NCI-H128 (cell line): ENCODE measurements at regions not wholly inside any gene's neighbourhood (a gene's known extent, or its start where the extent isn't known, plus 50 kb on each side); places are given as distances from the start of the nearest gene placed in this dataset.
"Not testable (repeated sequence)": the region's sequence is repeated elsewhere in the genome, so short reads cannot be mapped to it uniquely, and the experiment has no call there.

Experiments used
- DNase-seq: peaks from one replicate; lab custom pipeline; 2025; ENCODE audit not compliant: unreplicated experiment; lab: John Stamatoyannopoulos, UW

DNA sequence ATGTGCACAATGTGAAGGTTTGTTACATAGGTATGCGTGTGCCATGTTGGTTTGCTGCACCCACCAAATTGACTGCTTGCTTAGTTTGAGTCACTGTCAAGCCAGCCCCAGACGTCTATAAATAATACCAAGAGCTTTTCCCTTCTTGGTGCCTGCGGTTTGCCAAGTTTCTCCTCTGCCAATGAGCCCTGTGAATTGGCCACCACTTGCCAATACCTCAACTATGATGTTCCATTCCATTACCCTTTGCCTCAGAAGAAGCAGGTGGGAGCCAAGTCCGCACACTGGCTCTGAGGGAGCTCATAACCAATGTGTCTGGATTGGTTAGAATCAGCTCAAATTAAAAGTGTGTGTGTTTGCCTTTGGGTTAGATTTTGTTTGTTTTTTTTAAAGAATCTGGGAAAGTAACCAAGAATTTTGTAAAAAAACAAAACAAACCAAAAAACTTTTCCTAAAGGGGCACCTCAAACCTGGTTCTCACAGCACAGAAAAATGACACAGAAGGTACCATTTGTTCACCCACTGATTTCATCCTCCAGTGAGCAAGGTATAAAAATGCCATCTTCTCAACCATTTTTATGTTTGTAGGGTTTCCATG is 209.3 kb upstream of the PRNP start:
- no peak for DNase-seq

DNA sequence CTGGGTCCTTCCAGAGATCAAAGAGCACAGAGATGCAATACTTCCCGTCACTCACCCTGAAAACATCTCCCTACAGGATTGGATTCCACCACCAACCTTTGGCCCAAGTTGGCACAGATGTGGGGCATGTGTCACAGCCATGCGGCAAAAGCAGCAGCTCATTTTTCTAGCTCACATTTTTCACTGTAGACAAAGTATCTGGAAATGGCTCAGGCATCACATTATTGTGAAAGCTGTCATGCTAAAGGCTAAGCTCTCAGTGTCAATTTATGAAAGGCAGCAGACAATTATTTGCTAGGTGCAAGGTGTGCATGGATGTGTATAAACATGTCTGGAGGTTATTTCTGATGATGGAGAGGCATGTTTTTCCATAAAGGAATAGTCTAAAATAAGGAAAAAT is 213.3 kb upstream of the PRNP start:
- no peak for DNase-seq

DNA sequence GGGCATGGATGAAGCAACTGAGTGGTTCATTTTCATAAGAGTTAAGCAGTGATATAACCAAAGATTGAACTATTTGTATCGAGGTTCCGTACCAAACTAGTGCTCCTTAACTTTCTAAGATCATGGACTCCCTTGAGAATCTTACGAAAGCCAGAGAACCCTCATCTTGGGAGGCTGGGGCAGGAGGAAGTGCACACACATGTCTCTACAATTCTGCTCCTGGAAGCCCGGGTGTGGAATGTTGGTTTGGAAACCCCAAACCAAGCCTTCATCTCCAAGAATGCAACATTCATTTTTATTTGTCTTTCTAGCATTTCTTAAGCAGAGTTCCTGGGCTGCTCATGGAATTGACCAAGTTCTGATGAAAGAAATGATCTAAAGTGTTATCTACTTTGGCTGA is 215.0 kb upstream of the PRNP start:
- no peak for DNase-seq

DNA sequence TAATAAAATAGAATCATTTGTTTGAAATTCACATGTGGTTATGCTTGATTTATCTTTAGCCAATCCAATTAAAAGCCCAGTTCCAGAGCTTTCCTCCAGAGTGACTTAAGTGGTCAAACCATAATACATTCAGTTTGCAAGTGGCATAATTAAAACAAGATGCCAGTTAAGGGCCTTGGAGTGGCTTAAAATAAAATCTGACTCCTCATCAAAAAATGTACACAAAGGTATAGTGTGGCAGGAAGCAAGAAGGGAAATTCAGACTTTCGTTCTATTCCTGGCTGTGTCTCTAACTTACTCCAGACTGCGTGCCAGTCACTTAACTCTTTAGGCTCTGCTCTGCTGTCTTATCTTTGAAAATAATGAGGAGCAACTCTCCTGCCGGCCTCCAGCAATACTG is 215.9 kb upstream of the PRNP start:
- no peak for DNase-seq

DNA sequence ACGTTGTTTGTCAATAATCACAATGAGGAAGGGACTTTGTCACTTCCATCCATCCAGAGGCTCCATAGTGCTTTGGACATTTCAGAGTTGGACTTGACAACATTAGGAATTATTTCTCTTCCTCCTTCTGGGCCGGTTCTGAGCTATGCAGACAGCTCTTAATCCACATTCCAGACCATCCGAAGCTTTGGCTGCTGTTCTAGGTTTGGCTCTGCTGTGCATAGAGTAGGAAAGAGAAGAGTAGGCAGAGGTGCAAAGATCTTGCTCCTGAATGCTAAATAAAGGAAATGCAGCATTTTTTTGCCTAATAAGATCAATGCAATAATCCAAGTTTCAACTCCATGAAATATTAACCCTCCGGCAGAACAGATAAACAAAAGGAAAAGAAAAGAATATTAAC is 216.3 kb upstream of the PRNP start:
- DNase-seq = no peak

DNA sequence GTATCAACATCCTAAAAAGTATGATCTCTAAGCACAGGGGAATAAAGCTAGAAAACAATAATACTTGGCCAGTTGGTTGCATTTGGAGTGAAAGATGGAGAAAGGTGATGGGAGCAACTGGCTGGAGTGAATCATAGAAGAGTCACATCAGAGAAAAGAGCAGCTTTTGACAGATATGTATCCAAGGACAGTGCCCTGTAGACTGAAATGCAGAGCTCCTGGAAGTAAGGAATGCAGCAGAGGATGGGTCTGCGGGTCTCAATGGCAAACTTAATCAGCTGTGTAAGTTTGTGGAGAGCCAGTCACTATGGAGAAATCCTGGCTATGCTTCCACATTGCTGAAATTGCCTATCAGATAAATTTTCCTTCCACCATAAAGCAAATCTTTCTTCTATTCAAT is 218.1 kb upstream of the PRNP start:
- no peak for DNase-seq

DNA sequence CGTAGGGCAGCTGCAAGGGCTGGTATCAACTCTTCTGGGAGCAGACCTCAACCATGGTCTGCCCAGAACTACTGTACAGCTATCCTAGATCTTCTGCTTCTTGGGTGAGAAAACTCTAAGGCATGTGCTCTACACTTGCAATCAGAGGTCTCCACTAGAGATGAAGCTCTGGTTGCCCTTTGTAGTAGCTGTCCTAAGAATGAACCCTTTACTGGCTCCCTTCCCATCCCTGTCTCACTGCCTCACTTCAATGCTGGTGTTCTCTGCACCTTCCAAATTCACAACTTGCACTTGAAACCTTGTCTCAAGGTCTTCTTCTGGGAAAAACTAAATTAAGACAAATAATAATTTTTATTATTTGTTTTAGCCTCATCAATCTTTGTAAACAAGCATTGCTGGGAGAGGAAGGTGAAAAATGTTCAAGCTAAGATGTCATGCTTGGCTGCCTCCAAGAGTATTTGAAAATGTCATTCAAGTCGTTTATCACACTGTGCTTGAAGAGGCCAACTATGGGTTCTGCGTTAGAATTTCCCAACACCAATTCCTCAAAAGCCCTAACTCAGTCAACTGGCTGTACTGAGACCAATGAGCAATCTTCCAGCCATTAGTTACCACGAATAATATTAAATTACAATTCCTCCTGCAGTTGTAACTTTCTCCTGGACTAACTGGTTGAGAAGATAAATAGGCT is 216.9 kb upstream of the ADRA1D start:
- peak; percentile 16 for DNase-seq

DNA sequence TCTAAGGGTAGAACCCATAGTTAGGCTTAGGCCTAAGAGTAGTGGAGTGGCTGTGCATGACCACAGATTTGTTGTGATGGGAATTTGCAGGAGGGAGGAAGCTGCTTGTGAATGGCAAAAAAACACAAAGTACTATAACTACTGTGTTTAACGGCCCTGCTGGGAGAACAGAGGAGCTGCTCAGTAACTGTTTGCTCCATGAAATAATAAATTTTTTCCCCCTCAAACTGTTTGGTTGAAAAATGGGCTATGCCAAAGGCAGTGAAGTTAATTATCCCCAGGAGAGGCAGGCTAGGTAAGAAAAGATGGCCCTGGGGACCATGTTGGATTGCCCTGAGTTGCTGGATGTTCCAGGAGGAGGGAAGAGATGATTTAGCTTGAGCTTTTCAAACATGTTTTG is 216.1 kb upstream of the ADRA1D start:
- DNase-seq = no peak

DNA sequence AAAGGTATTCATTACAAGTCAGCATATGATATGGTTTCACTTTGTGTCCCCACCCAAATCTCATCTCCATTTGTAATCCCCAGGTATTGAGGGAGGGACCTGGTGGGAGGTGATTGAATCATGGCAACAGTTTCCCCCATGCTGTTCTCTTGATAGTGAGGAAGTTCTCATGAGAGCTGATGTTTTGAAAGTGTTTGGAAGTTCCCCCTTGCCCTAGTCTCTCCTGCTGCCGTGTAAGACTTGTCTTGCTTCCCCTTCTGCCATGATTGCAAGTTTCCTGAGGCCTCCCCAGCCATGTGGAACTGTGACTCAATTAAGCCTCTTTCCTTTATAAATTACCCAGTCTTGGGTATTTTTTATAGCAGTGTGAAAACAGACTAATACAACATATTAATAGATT is 213.7 kb upstream of the ADRA1D start:
- DNase-seq = not testable (repeated sequence)

DNA sequence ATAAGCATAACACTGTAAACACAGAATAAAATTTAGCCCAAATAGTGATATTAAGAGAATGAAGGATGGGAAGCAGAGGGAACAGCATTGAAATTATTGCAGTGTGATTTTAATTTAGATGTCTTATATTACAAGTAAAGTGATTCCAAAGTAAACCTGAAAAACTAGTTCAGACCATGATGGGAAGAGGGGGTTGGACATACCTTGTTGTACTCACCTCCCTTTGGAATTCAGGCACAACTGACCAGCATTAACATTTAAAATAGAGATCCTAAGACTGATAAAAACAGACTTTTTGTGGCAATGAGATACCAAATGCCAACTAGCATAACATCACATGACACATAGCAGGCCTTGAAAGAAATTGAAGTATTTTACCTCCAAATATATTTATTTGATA is 210.0 kb upstream of the ADRA1D start:
- no peak for DNase-seq

DNA sequence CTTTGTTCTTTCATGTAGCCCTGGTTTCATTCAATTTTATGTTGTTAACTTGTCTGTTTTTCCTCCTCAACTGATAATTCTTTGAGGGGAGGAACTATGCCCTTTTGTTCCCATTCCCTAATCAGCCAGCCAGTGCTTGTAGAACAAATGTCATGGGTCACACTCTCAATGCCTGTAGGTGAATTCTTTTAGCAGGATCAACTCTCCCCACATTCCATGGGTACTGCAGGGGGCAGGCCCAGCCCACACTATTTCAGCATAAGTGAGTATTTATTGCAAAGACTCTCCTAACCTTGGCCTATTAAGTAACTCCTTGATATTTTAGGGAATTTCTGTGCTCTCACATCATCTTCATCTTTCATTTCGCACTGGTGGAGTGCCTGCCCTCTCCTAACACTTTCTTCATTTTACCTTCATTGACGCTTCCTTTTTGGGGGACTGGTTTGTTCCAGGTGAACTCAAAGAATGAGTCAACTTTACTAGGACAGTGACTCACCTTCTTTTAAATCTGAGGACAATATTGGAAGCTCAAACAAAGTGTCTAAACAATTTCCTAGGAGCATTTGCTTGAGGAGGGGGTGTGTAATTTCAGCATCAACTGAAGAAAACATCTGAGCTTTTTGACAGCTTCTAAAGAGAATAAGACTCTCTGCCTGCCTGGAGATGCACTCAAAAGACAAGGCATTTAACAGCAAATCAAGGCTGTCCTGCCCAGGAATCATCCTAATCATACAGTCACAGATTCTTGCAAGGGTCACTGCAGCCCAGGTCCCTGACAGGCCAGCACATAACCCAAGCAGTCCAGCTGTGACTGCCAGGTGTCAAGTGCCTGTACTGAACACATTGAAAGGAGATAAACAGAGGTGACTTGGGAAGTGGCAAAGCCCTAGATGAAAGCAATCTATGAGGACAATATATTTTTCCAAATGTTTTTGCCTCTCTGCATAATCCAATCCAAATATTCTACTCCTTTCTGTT is 208.8 kb upstream of the ADRA1D start:
- DNase-seq = no peak

DNA sequence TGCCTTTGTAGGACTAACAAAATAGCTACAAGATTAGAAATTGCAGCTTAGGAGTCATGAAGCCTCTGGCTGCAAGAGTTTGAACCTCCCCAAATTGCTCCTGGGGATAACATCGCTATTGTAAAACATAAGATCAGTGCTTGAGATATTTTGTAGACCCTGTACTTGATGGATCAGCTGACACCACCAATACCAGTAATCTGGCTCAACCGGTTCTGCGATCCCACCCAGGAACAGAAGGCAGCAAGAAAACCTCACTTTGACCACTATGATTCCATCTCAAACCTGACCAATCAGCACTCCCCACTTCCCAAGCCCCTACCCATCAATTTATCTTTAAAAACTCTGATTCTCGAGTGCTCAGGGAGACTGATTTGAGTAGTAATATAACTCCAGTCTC is 206.9 kb upstream of the ADRA1D start:
- no peak for DNase-seq

DNA sequence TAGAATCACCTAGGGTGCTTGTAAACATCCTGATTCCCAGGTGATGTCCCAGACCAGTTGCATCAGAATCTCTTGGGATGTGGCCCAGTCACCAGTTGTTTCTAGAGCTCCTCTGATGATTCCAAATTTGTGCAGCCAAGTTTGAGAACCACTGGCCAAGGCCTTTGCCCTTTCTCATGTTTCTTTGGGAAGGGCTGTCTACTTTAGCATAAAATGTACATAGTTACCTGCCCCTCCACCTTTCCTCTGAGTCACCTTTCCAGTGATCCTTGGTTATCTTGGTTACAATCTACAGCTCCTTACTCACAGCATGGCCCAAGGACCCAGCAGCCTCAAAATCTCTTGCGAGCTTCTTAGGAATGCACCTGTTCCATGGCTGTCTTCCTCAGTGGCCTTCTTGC is 206.2 kb upstream of the ADRA1D start:
- DNase-seq = no peak

DNA sequence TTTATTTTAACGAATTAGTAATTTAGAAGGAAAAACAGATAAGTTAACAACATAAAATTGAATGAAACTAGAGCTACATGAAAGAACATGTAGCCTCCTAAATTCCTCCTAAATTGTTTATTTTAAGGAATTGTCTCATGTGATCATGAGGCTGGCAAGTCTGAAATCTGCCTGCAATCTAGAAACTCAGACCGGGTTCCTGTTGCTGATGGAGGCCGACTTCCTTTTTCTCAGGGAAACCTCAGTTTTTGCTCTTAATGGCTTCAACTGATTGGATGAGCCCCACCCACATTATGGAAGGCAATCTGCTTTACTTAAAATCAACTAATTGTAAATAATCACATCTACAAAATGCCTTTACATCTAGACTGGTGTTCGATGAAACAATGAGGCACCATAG is 205.0 kb upstream of the ADRA1D start:
- DNase-seq = no peak

DNA sequence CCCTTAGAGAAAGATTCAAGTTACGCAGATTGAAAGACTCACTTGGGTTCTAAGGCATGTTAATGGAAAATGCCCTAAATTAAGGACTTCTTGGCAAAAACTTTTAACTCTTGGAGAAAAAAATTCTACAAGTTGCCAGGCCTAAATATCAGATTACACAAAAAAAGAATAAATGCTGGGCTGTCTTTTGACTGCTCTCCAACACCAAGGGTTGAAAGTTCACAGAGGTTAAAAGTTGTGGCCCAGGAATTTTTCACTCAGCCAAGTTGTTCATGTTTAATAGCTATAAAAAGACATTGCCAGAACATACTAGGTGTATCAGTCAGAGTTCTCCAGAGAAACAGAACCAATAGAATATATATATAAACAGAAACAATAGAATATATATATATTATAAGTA is 204.3 kb upstream of the ADRA1D start:
- no peak for DNase-seq

DNA sequence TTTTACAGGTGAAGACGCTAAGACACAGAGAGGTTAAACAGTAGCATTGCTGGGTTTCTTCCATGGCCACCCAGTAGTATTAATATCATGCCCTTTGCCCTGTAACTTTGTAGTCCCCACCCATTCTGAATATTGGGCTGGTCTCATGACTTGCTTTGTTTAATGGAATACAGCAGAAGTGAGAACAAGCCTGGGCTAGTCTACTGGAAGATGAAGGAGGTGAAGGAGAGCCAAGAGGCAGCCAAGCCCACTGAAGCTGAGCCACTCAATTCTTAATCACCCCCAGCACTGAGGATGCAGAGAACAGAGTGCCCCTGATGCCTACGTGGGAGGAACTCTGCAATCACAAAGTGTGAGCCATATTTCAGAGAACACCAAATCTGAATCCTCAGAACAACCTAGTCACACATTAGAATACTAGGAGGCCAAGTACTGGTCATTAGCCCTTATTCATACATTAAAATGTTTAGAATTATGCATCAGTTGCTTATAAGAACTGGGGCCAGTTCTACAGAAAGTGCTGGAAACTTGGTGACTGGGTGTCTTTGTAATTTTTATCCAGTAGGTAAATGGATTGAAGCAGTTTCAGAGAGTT is 202.5 kb upstream of the ADRA1D start:
- DNase-seq = no peak

DNA sequence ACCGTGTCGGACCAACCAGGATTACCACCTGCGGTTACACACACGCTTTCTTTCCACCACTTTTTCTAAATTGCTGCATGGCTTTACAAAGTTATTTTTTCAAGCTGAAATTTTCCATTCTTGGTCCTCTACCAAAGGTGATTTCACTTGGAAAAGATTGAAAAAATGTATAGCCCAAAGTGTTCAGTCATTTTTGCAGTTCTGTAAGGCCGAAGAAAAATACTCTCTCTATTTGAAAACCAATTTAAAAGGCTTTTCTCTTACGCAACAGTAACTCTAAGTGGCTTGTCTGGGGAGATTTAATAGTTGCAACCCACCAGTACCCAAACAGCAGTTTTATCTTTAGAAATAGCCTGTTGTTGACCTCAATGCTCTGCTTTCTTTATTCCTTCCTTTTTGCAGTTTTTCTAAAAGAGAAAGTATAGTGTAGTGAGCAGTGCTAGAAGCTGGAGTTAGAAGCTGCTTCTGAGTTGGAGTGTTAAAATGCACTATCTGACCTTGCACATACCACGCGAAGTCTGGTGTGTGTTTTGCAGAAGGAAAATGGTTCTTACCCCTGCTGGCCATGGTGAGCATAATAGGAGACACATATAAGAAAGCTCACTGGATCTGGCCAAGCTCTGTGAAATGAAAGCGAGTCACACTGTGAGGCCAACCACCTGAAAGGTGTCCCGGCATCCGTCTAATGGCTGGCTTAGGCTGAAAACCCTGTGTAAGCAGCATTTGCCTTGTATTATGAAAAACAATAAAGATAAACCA is 201.0 kb upstream of the ADRA1D start:
- DNase-seq = no peak

DNA sequence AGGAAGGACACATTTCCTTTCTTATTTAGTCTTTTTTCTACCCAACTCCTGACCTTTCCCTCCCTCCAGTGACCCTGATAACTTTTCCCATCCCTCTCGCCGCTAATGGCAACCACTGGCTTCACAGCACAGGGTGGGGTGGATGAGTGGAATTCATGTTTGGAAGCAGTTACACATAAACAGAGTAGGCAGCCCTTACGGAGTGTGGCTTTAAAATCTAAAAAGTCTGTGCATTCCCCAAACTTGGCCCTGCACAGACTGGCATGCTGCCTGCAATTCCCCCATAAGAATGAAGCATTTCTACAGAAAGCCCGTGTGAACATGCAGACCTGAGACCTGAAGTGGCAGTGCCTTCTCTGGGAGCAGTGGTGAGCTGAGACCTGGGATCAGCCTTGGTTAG is 196.7 kb upstream of the ADRA1D start:
- no peak for DNase-seq

DNA sequence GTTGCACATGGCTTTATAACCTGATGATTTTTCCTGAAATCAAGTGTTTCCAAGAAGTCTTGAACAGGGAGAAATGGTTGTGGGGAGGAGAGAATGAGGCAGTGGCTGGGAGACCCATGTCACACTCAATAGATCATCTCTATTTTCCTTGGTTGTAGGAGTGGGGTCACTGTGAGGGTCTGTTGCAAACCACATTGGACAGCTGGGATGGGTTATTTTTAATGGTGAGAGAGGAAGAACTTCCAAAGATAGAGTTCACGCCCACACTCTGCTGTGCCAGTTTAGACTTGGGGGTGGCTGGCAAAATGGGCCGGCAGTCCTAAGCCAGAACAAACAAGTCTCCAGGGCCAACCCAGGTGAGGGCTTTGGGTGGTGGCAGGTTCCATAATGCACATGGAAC is 196.2 kb upstream of the ADRA1D start:
- no peak for DNase-seq

DNA sequence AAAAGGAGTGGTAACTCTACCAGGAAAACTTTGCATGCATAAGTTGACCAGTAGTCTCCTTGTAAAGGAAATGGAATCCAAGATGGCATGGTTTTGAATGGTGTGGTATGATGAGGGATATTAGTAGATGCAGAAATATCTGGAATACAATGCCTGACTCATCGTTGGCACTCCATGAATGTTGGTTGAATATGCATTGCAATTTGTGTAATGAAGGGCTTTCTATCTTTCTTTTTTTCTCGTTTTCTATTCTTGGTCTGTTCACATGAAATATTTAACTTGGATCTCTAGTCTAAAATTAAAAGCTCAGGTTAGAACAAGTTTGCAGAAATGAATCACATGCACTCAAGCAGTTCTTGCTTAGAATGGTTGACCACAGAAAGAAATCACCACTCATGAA is 195.3 kb upstream of the ADRA1D start:
- no peak for DNase-seq

DNA sequence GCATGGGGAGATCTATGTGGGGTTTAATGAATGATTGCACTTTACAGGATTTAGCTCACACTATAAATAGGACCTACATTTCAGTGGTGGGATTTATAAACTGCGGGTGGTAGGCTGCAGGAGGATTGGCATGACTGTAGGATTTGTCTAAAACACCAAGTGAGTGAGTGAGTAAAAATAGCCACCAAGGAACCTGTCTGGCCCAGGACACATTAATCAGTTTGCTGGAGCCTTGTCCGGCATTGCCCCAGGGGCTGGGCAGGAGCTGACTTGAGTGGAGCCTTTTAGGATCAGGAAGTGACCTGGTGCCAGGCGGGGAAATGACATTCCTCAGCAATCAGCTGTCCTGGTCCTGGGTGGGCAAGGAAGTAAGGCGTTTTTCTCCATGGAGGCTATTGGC is 193.9 kb upstream of the ADRA1D start:
- no peak for DNase-seq
